Middle frontal gyrus (tissue), 1 donor: ENCODE measurements at regions not wholly inside any gene's neighbourhood (a gene's known extent, or its start where the extent isn't known, plus 50 kb on each side); places are given as distances from the start of the nearest gene placed in this dataset.

Experiments
- DNase-seq: peaks from one replicate; pipeline ENCODE4 v3.0.0-alpha.2; 2015; ENCODE audit warnings: low spot score; ENCODE audit errors: extremely low spot score

GRCh38 chr2:120809151-120809550 is 73.5 kb downstream of the GLI2 start:
- no peak for DNase-seq

GRCh38 chr2:120809609-120810440 is 74.2 kb downstream of the GLI2 start:
- DNase-seq = no peak

- no peak for DNase-seq
Observed at GRCh38 chr2:120810639-120811038, 75.0 kb downstream of the GLI2 start.

- DNase-seq = no peak
Observed at GRCh38 chr2:120812866-120813265, 77.2 kb downstream of the GLI2 start.

GRCh38 chr2:120814352-120814751 is 78.7 kb downstream of the GLI2 start:
- no peak for DNase-seq

GRCh38 chr2:120815292-120815691 is 79.6 kb downstream of the GLI2 start:
- DNase-seq = no peak

- DNase-seq = no peak
Observed at GRCh38 chr2:120817136-120817955, 81.7 kb downstream of the GLI2 start.

GRCh38 chr2:120817956-120818325 is 82.3 kb downstream of the GLI2 start:
- DNase-seq = no peak

GRCh38 chr2:120818441-120818920 is 82.8 kb downstream of the GLI2 start:
- DNase-seq = no peak

GRCh38 chr2:120819720-120820210 is 84.1 kb downstream of the GLI2 start:
- no peak for DNase-seq

- no peak for DNase-seq
Observed at GRCh38 chr2:120820263-120820952, 84.7 kb downstream of the GLI2 start.

GRCh38 chr2:120820953-120821279 is 85.2 kb downstream of the GLI2 start:
- no peak for DNase-seq

- no peak for DNase-seq
Observed at GRCh38 chr2:120821446-120822160, 85.9 kb downstream of the GLI2 start.

GRCh38 chr2:120822933-120823332 is 87.3 kb downstream of the GLI2 start:
- DNase-seq = no peak

- no peak for DNase-seq
Observed at GRCh38 chr2:120823551-120823950, 87.9 kb downstream of the GLI2 start.

GRCh38 chr2:120824246-120824645 is 88.6 kb downstream of the GLI2 start:
- DNase-seq = no peak

- peak; percentile 57 for DNase-seq
Observed at GRCh38 chr2:120825370-120826259, 89.9 kb downstream of the GLI2 start.

GRCh38 chr2:120826260-120826648 is 90.6 kb downstream of the GLI2 start:
- no peak for DNase-seq

GRCh38 chr2:120826716-120827410 is 91.2 kb downstream of the GLI2 start:
- no peak for DNase-seq

- no peak for DNase-seq
Observed at GRCh38 chr2:120828066-120828465, 92.4 kb downstream of the GLI2 start.
